ENCODE measurements at regions not wholly inside any gene's neighbourhood (a gene's known extent, or its start where the extent isn't known, plus 50 kb on each side); places are given as distances from the start of the nearest gene placed in this dataset.

DNA sequence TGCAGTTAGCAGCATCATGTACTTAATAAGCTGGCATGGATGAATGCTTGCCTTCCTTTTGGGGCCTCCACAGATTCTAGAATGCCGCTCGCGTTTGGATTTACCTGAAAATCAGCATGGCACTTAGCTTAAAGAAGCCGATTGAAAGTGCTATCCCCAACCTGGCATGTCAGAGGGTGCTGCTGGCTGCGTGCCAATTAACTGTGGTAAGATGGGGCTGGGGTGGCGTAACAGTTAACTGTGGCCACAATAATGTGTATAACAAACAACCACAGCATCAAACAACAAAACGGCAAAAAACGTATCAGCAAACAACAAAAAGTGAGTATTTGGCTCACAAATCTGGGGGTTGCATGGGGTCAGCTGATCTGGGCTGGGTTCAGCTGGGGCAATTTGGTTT is 70.5 kb downstream of the CBLL2 start:
- H3K9me3 ChIP-seq (ENCODE audit: control insufficient read depth, low read length), result no peaks in the 10 kb centered on the region
- no peak overlapping the region for H3K4me3 ChIP-seq (ENCODE audit: low read depth, low read length)
- no peak overlapping the region for H3K4me2 ChIP-seq (ENCODE audit: low read length)
- TF ChIP-seq, protein P1, sequence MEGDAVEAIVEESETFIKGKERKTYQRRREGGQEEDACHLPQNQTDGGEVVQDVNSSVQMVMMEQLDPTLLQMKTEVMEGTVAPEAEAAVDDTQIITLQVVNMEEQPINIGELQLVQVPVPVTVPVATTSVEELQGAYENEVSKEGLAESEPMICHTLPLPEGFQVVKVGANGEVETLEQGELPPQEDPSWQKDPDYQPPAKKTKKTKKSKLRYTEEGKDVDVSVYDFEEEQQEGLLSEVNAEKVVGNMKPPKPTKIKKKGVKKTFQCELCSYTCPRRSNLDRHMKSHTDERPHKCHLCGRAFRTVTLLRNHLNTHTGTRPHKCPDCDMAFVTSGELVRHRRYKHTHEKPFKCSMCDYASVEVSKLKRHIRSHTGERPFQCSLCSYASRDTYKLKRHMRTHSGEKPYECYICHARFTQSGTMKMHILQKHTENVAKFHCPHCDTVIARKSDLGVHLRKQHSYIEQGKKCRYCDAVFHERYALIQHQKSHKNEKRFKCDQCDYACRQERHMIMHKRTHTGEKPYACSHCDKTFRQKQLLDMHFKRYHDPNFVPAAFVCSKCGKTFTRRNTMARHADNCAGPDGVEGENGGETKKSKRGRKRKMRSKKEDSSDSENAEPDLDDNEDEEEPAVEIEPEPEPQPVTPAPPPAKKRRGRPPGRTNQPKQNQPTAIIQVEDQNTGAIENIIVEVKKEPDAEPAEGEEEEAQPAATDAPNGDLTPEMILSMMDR (IDR thresholded peaks at IDR 0.05), result no peak
- no peaks in the 10 kb centered on the region for H3K79me2 ChIP-seq
- no peaks in the 10 kb centered on the region for H3K4me1 ChIP-seq
- no peaks in the 10 kb centered on the region for H3K27me3 ChIP-seq (ENCODE audit: control insufficient read depth, insufficient read depth, low read length)
- no peak overlapping the region for H3K9ac ChIP-seq
- H3K27ac ChIP-seq, result no peak overlapping the region
- no peaks in the 10 kb centered on the region for H3K36me3 ChIP-seq (ENCODE audit: control insufficient read depth, insufficient read depth, low read length)
- no peak overlapping the region for H2AFZ ChIP-seq

DNA sequence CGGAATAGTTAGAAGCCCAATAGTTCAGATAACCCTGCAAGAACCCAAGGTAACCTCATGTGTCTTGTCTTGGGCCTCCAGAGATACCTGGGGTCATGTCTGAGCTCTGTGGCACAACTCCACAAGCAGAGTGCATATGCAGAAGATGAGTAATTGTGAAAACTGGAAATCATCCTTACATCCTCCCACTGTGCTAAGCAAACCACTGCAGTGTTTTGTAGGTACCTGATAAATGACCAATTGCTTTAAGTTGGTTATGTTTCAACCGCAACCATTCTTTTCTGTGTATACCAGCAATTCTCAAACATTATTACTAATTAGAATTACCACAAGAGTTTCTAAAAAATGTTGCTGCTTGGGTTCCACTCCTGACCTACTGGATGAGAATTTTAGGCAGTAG is 73.2 kb downstream of the CBLL2 start:
- H3K9ac ChIP-seq, result no peak overlapping the region
- TF ChIP-seq, protein P1 (IDR thresholded peaks at IDR 0.05), result no peak

DNA sequence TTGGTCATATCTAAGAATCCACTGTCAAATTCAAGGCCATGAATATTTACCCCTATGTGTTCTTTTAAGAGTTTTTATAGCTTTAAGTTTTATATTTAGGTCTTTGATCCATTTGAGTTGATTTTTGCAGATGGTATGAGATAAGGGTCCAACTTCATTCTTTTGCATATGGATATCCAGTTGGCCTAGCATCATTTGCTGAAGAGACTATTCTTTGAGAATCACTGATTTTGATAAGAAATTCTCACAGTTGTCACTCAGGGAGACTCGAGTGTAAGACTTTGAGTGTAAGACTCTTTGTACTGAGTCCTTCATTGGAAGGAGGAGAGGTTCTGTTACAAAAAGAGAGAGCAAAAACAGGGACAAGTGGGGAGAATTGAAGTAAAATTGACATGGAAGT is 74.8 kb downstream of the CBLL2 start:
- H3K9ac ChIP-seq, result no peak overlapping the region
- H3K4me3 ChIP-seq (ENCODE audit: low read depth, low read length), result no peak overlapping the region
- H3K27ac ChIP-seq, result no peak overlapping the region
- H2AFZ ChIP-seq, result no peak overlapping the region
- no peaks in the 10 kb centered on the region for H3K27me3 ChIP-seq (ENCODE audit: control insufficient read depth, insufficient read depth, low read length)
- TF ChIP-seq, protein P1 (IDR thresholded peaks at IDR 0.05), result no peak
- H3K36me3 ChIP-seq (ENCODE audit: control insufficient read depth, insufficient read depth, low read length), result no peaks in the 10 kb centered on the region
- no peaks in the 10 kb centered on the region for H3K4me1 ChIP-seq
- H3K79me2 ChIP-seq, result no peaks in the 10 kb centered on the region
- H3K4me2 ChIP-seq (ENCODE audit: low read length), result no peak overlapping the region
- no peaks in the 10 kb centered on the region for H3K9me3 ChIP-seq (ENCODE audit: control insufficient read depth, low read length)

More for the DNA sequence above, 73.2 kb downstream of the CBLL2 start:
- Histone ChIP-seq H3K4me2 (ENCODE audit: low read length) (no peak overlapping the region), H3K79me2 (no peaks in the 10 kb centered on the region), H3K4me3 (ENCODE audit: low read depth, low read length) (no peak overlapping the region), H3K27me3 (ENCODE audit: control insufficient read depth, insufficient read depth, low read length) (no peaks in the 10 kb centered on the region), H3K9me3 (ENCODE audit: control insufficient read depth, low read length) (no peaks in the 10 kb centered on the region), H3K36me3 (ENCODE audit: control insufficient read depth, insufficient read depth, low read length) (no peaks in the 10 kb centered on the region), H2AFZ (no peak overlapping the region), H3K27ac (no peak overlapping the region), H3K4me1 (no peaks in the 10 kb centered on the region)

DNA sequence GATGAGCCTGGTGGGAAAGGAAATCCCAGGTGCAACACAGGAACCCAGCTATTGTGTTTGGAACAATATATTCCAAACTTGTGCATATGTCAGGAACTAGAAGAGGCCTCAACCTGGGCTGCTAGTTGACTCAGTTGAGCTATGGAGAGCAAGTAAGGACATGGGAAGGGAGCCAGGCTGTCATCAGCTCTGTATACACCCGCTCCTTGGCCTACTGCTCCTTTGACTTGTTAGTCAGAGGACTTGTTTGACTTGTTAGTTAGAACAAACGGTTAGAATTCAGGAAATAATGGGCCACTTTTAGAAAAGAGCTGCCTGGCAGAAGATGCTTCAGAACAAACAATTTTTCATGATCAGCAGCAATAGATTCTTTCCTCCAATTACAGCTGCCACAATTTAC is 76.4 kb downstream of the CBLL2 start:
- no peak overlapping the region for H3K27ac ChIP-seq
- no peaks in the 10 kb centered on the region for H3K79me2 ChIP-seq
- no peak overlapping the region for H3K4me3 ChIP-seq (ENCODE audit: low read depth, low read length)
- no peaks in the 10 kb centered on the region for H3K4me1 ChIP-seq
- H2AFZ ChIP-seq, result no peak overlapping the region
- TF ChIP-seq, protein P1 (IDR thresholded peaks at IDR 0.05), result no peak
- no peaks in the 10 kb centered on the region for H3K27me3 ChIP-seq (ENCODE audit: control insufficient read depth, insufficient read depth, low read length)
- no peaks in the 10 kb centered on the region for H3K36me3 ChIP-seq (ENCODE audit: control insufficient read depth, insufficient read depth, low read length)
- H3K9me3 ChIP-seq (ENCODE audit: control insufficient read depth, low read length), result no peaks in the 10 kb centered on the region
- no peak overlapping the region for H3K4me2 ChIP-seq (ENCODE audit: low read length)
- no peak overlapping the region for H3K9ac ChIP-seq

DNA sequence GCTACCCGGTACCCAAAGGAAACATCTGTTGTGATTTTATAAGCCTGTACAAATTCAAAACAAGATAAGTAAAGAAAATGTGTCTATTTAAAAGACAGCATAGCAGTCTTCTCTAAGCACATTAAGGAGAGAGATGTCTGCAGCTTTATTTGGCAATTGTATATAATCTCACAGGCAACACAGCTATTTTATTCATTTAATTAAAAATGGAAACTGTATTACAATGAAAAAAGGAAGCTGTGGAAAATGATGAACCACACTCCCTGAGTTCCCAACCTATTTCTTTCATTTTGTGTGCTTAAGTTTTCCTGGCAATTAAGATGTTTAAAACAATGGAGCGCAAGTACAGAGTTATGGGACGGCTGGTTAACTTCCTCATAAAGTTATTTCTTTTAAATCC is 78.4 kb downstream of the CBLL2 start:
- Histone ChIP-seq H3K4me1 (no peaks in the 10 kb centered on the region), H2AFZ (no peak overlapping the region), H3K27me3 (ENCODE audit: control insufficient read depth, insufficient read depth, low read length) (no peaks in the 10 kb centered on the region), H3K4me3 (ENCODE audit: low read depth, low read length) (no peak overlapping the region), H3K36me3 (ENCODE audit: control insufficient read depth, insufficient read depth, low read length) (no peaks in the 10 kb centered on the region), H3K79me2 (no peaks in the 10 kb centered on the region), H3K4me2 (ENCODE audit: low read length) (no peak overlapping the region), H3K9ac (no peak overlapping the region), H3K27ac (no peak overlapping the region), H3K9me3 (ENCODE audit: control insufficient read depth, low read length) (no peaks in the 10 kb centered on the region)
- TF ChIP-seq, protein P1 (IDR thresholded peaks at IDR 0.05), result no peak
